NCI-H526 treated with DMSO at 0.1 percent for 48 hours (cell line): ENCODE measurements at regions not wholly inside any gene's neighbourhood (a gene's known extent, or its start where the extent isn't known, plus 50 kb on each side); places are given as distances from the start of the nearest gene placed in this dataset.

Experiments used
- DNase-seq: peaks from one replicate; lab custom pipeline; 2025; lab: John Stamatoyannopoulos, UW

- no peak for DNase-seq
Observed at GRCh38 chr15:35727627-35728026, 181.7 kb upstream of the DPH6 start.

GRCh38 chr15:35728219-35728940 lies 182.4 kb upstream of the DPH6 start:
- DNase-seq, result peak; percentile 77

GRCh38 chr15:35736150-35736549 lies 190.2 kb upstream of the DPH6 start:
- DNase-seq, result no peak

- no peak for DNase-seq
Observed at GRCh38 chr15:35737441-35737840, 191.5 kb upstream of the DPH6 start.

GRCh38 chr15:35738370-35738769 lies 192.4 kb upstream of the DPH6 start:
- DNase-seq, result no peak

- DNase-seq, result no peak
Observed at GRCh38 chr15:35740761-35741160, 194.8 kb upstream of the DPH6 start.

GRCh38 chr15:35741395-35741794 lies 195.4 kb upstream of the DPH6 start:
- DNase-seq, result no peak

GRCh38 chr15:35741881-35742280 lies 195.9 kb upstream of the DPH6 start:
- no peak for DNase-seq

GRCh38 chr15:35743321-35743720 lies 197.4 kb upstream of the DPH6 start:
- no peak for DNase-seq

- no peak for DNase-seq
Observed at GRCh38 chr15:35746121-35746520, 200.2 kb upstream of the DPH6 start.

- DNase-seq, result no peak
Observed at GRCh38 chr15:35748105-35748504, 202.1 kb upstream of the DPH6 start.

GRCh38 chr15:35750051-35750450 lies 204.1 kb upstream of the DPH6 start:
- DNase-seq, result no peak

GRCh38 chr15:35751413-35752133 lies 205.6 kb upstream of the DPH6 start:
- DNase-seq, result peak; percentile 80

- DNase-seq, result no peak
Observed at GRCh38 chr15:35752134-35752466, 206.1 kb upstream of the DPH6 start.

GRCh38 chr15:35753486-35753885 lies 207.5 kb upstream of the DPH6 start:
- no peak for DNase-seq

- no peak for DNase-seq
Observed at GRCh38 chr15:35755237-35755802, 209.4 kb upstream of the DPH6 start.

- no peak for DNase-seq
Observed at GRCh38 chr15:35756623-35757022, 210.7 kb upstream of the DPH6 start.

- no peak for DNase-seq
Observed at GRCh38 chr15:35757361-35757760, 211.4 kb upstream of the DPH6 start.

GRCh38 chr15:35757765-35758164 lies 211.8 kb upstream of the DPH6 start:
- no peak for DNase-seq

GRCh38 chr15:35764661-35765519 lies 218.9 kb upstream of the DPH6 start:
- DNase-seq, result no peak

GRCh38 chr15:35768949-35769348 lies 223.0 kb upstream of the DPH6 start:
- DNase-seq, result no peak

- no peak for DNase-seq
Observed at GRCh38 chr15:35769656-35770055, 223.7 kb upstream of the DPH6 start.
